Endodermal cell (in vitro differentiated cells): ENCODE measurements at regions not wholly inside any gene's neighbourhood (a gene's known extent, or its start where the extent isn't known, plus 50 kb on each side); places are given as distances from the start of the nearest gene placed in this dataset.

Experiments used
- DNase-seq: peaks from one replicate; pipeline ENCODE4 v3.0.0-alpha.2; 2017
- H3K27ac ChIP-seq: 2 replicates; pipeline ENCODE4 v1.5.1; 2013; ENCODE audit warnings: mild to moderate bottlenecking, low read depth, low read length, moderate library complexity
- H3K27me3 ChIP-seq: 2 replicates; pipeline ENCODE4 v1.6.1; 2013; ENCODE audit warnings: mild to moderate bottlenecking, low read length, moderate library complexity; ENCODE audit not compliant: insufficient read depth, control insufficient read depth, poor library complexity, severe bottlenecking
- H3K36me3 ChIP-seq: 2 replicates; pipeline ENCODE4 v1.7.0; 2013; ENCODE audit warnings: mild to moderate bottlenecking, low read length, moderate library complexity; ENCODE audit not compliant: control insufficient read depth, insufficient read depth
- H3K4me1 ChIP-seq: one replicate; pipeline ENCODE4 v1.7.0; 2013; ENCODE audit warnings: low read length; ENCODE audit not compliant: control insufficient read depth, insufficient read depth
- H3K4me3 ChIP-seq: 2 replicates; pipeline ENCODE4 v1.5.1; 2013; ENCODE audit warnings: mild to moderate bottlenecking, low read length, moderate library complexity
- H3K9ac ChIP-seq: 2 replicates; pipeline ENCODE4 v1.6.1; 2013; ENCODE audit warnings: mild to moderate bottlenecking, low read length, moderate library complexity; ENCODE audit not compliant: poor library complexity, severe bottlenecking; ENCODE audit errors: extremely low read depth
- H3K9me3 ChIP-seq: 2 replicates; pipeline ENCODE4 v1.6.1; 2013; ENCODE audit warnings: mild to moderate bottlenecking, low read length, moderate library complexity; ENCODE audit not compliant: control insufficient read depth
- H3K27ac Mint-ChIP-seq: 2 replicates; pipeline ENCODE4 v1.8.0; 2020; ENCODE audit warnings: mixed read lengths
- H3K27me3 Mint-ChIP-seq: 2 replicates; pipeline ENCODE4 v1.8.0; 2021; ENCODE audit warnings: mild to moderate bottlenecking, mixed read lengths; ENCODE audit not compliant: insufficient read depth
- H3K36me3 Mint-ChIP-seq: 2 replicates; pipeline ENCODE4 v1.8.0; 2020; ENCODE audit warnings: low read depth, mixed read lengths
- H3K4me1 Mint-ChIP-seq: 2 replicates; pipeline ENCODE4 v1.8.0; 2020; ENCODE audit warnings: mixed read lengths
- H3K4me3 Mint-ChIP-seq: 2 replicates; pipeline ENCODE4 v1.8.0; 2020; ENCODE audit warnings: mild to moderate bottlenecking, moderate library complexity, mixed read lengths
- H3K9me3 Mint-ChIP-seq: 2 replicates; pipeline ENCODE4 v1.8.0; 2020; ENCODE audit warnings: mild to moderate bottlenecking, mixed read lengths
- WGBS, 2 experiments: methylation state at CpG; one replicate each; pipeline versions ENCODE4 v1.1.5 to v1.1.7; 2013; ENCODE audit warnings: missing lambda C conversion rate in 2 of 2, mixed read lengths in 1 of 2; ENCODE audit not compliant: insufficient coverage in 1 of 2, insufficient read length in 1 of 2; 5-methylcytosine and 5-hydroxymethylcytosine counted together
- TF ChIP-seq, protein P1 (sequence below): fragments of 200-600 bp; sonication (generic); conservative IDR thresholded peaks from 2 replicates; pipeline ENCODE4 v1.5.0; 2021; ENCODE audit warnings: antibody characterized with exemption, mild to moderate bottlenecking

GRCh38 chr6:22789315-22789714 lies 219.9 kb downstream of the HDGFL1 start:
- Mint-ChIP-seq H3K27me3 (no peaks in the 10 kb centered on the region), H3K27ac (no peak overlapping the region), H3K36me3 (no peaks in the 10 kb centered on the region), H3K9me3 (peaks cover 15% of the 10 kb centered on the region), H3K4me1 (no peaks in the 10 kb centered on the region), H3K4me3 (no peak overlapping the region)
- no peak for DNase-seq
- no peaks in the 10 kb centered on the region for H3K27me3 ChIP-seq
- H3K27ac ChIP-seq = no peak overlapping the region
- 94 to 100% methylated on average over 5 of the region's 5 CpGs for WGBS, 2 experiments
- no peak overlapping the region for H3K9ac ChIP-seq
- H3K4me1 ChIP-seq = peaks cover 2% of the 10 kb centered on the region
- H3K4me3 ChIP-seq = no peak overlapping the region
- H3K36me3 ChIP-seq = no peaks in the 10 kb centered on the region
- peaks cover 3% of the 10 kb centered on the region for H3K9me3 ChIP-seq
- TF ChIP-seq, protein P1, sequence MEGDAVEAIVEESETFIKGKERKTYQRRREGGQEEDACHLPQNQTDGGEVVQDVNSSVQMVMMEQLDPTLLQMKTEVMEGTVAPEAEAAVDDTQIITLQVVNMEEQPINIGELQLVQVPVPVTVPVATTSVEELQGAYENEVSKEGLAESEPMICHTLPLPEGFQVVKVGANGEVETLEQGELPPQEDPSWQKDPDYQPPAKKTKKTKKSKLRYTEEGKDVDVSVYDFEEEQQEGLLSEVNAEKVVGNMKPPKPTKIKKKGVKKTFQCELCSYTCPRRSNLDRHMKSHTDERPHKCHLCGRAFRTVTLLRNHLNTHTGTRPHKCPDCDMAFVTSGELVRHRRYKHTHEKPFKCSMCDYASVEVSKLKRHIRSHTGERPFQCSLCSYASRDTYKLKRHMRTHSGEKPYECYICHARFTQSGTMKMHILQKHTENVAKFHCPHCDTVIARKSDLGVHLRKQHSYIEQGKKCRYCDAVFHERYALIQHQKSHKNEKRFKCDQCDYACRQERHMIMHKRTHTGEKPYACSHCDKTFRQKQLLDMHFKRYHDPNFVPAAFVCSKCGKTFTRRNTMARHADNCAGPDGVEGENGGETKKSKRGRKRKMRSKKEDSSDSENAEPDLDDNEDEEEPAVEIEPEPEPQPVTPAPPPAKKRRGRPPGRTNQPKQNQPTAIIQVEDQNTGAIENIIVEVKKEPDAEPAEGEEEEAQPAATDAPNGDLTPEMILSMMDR = no peak

GRCh38 chr6:22794844-22795243 lies 225.5 kb downstream of the HDGFL1 start:
- no peak overlapping the region for H3K27ac ChIP-seq
- peaks cover 11% of the 10 kb centered on the region for H3K9me3 ChIP-seq
- Mint-ChIP-seq H3K27ac (no peak overlapping the region), H3K4me3 (no peak overlapping the region), H3K36me3 (no peaks in the 10 kb centered on the region), H3K27me3 (no peaks in the 10 kb centered on the region), H3K9me3 (peaks cover 32% of the 10 kb centered on the region), H3K4me1 (no peaks in the 10 kb centered on the region)
- no peaks in the 10 kb centered on the region for H3K27me3 ChIP-seq
- no peak for DNase-seq
- no peaks in the 10 kb centered on the region for H3K4me1 ChIP-seq
- H3K4me3 ChIP-seq = no peak overlapping the region
- H3K36me3 ChIP-seq = no peaks in the 10 kb centered on the region
- TF ChIP-seq, protein P1 = no peak
- H3K9ac ChIP-seq = no peak overlapping the region
- 93% methylated on average over 1 of the region's 1 CpG; no CpG with 5 or more reads in 1 of the 2 experiments for WGBS, 2 experiments

DNA sequence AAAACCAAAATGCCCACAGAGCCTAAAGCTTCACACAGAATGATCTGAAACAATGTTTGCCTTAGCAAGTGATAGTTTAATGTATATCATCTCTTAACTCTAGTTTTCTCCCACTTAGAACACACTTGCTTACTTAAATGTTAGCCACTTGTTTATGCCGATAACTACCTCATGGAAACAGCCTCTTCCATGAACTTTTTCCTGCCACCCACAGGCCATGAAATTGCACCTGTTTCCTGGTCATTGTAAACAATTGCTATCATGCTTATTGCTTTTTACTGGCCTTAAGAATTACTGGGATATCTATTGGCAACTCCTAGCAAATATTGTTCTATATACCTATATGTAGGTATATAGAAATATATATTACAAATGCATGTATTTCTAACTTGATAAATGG lies 231.1 kb downstream of the HDGFL1 start:
- Histone ChIP-seq H3K4me3 (no peak overlapping the region), H3K27me3 (peaks cover 5% of the 10 kb centered on the region), H3K36me3 (no peaks in the 10 kb centered on the region), H3K9me3 (no peaks in the 10 kb centered on the region), H3K9ac (no peak overlapping the region), H3K27ac (no peak overlapping the region), H3K4me1 (no peaks in the 10 kb centered on the region)
- Mint-ChIP-seq H3K36me3 (no peaks in the 10 kb centered on the region), H3K27me3 (peaks cover 5% of the 10 kb centered on the region), H3K9me3 (peaks cover 6% of the 10 kb centered on the region), H3K27ac (no peak overlapping the region), H3K4me1 (no peaks in the 10 kb centered on the region), H3K4me3 (no peak overlapping the region)
- TF ChIP-seq, protein P1 = no peak
- WGBS, 2 experiments = 90 to 100% methylated on average over 1 of the region's 1 CpG
- no peak for DNase-seq
